MM.1S (cell line): ENCODE measurements at regions not wholly inside any gene's neighbourhood (a gene's known extent, or its start where the extent isn't known, plus 50 kb on each side); places are given as distances from the start of the nearest gene placed in this dataset.

ENCODE experiments used
- DNase-seq: peaks from one replicate; pipeline ENCODE4 v3.0.0-alpha.2; 2015
- H2AFZ ChIP-seq: fragments of 300-600 bp; sonication (generic); 2 replicates; pipeline ENCODE4 v1.6.0; 2016; ENCODE audit warnings: antibody characterized with exemption, low read length
- H3F3A ChIP-seq: fragments of 300-600 bp; sonication (generic); 2 replicates; pipeline ENCODE4 v1.6.1; 2016; ENCODE audit warnings: mild to moderate bottlenecking, antibody characterized with exemption, low read length, moderate library complexity, mixed read lengths; ENCODE audit not compliant: insufficient read depth
- H3K27ac ChIP-seq: fragments of 300-600 bp; sonication (generic); 2 replicates; pipeline ENCODE4 v1.5.1; 2016; ENCODE audit warnings: mild to moderate bottlenecking, low read length
- H3K27me3 ChIP-seq: fragments of 300-600 bp; sonication (generic); replicated peaks from 2 replicates; pipeline ENCODE4 v1.6.0; 2016; ENCODE audit warnings: low read length; ENCODE audit not compliant: insufficient read depth
- H3K36me3 ChIP-seq: fragments of 300-600 bp; sonication (generic); replicated peaks from 2 replicates; pipeline ENCODE4 v1.6.1; 2016; ENCODE audit warnings: mild to moderate bottlenecking, low read length, mixed read lengths; ENCODE audit not compliant: insufficient read depth
- H3K4me1 ChIP-seq: fragments of 300-600 bp; sonication (generic); 2 replicates; pipeline ENCODE4 v1.6.1; 2016; ENCODE audit warnings: low read length, mixed read lengths
- H3K4me2 ChIP-seq: fragments of 300-600 bp; sonication (generic); 2 replicates; pipeline ENCODE4 v1.6.0; 2016; ENCODE audit warnings: low read depth, low read length
- H3K4me3 ChIP-seq: fragments of 300-600 bp; sonication (generic); 2 replicates; pipeline ENCODE4 v1.5.1; 2016; ENCODE audit warnings: low read length, mixed read lengths
- H3K79me2 ChIP-seq: fragments of 300-600 bp; sonication (generic); 2 replicates; pipeline ENCODE4 v1.6.1; 2016; ENCODE audit warnings: mixed run types, low read length, mixed read lengths
- H3K9ac ChIP-seq: fragments of 300-600 bp; sonication (generic); 2 replicates; pipeline ENCODE4 v1.6.1; 2016; ENCODE audit warnings: low read length, mixed read lengths
- H3K9me2 ChIP-seq: fragments of 300-600 bp; sonication (generic); replicated peaks from 2 replicates; pipeline ENCODE4 v1.6.1; 2016; ENCODE audit warnings: mild to moderate bottlenecking, low read length, mixed read lengths; ENCODE audit not compliant: insufficient read depth
- H3K9me3 ChIP-seq: fragments of 300-600 bp; sonication (generic); replicated peaks from 2 replicates; pipeline ENCODE4 v1.6.1; 2016; ENCODE audit warnings: mild to moderate bottlenecking, low read length, mixed read lengths; ENCODE audit not compliant: insufficient read depth
- H4K20me1 ChIP-seq: fragments of 300-600 bp; sonication (generic); 2 replicates; pipeline ENCODE4 v1.6.1; 2016; ENCODE audit warnings: mild to moderate bottlenecking, low read length, moderate library complexity, mixed read lengths; ENCODE audit not compliant: insufficient read depth
- EZH2 ChIP-seq: fragments of 300-600 bp; sonication (generic); optimal IDR thresholded peaks from 2 replicates; pipeline ENCODE3; 2017; ENCODE audit warnings: low read depth, mild to moderate bottlenecking, antibody characterized with exemption, low read length, mixed read lengths
- EZH2phosphoT487 ChIP-seq: fragments of 300-600 bp; sonication (generic); IDR thresholded peaks from 2 replicates; pipeline ENCODE4 v1.6.1; 2018; ENCODE audit warnings: antibody characterized with exemption, low read length
- TF ChIP-seq, protein P1 (sequence below): fragments of 300-600 bp; sonication (generic); IDR thresholded peaks from 2 replicates; pipeline ENCODE4 v1.5.1; 2016; ENCODE audit warnings: antibody characterized with exemption, low read length, mixed read lengths

DNA sequence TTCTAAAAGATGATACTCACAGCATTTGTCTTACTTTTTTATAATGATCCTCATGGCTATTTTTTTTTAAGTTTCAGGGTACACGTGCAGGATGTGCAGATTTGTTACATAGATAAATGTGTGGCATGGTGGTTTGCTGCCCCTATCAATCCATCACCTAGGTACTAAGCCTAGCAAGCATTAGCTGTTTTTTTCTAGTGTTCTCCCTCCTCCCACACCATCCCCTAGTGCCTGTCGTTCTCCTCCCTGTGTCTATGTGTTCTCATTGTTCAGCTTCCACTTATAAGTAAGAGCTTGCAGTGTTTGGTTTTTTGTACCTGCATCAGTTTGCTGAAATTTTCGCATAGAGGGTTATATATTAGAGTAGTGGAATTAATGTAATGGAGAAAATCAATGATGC is 189.1 kb upstream of the CDH12 start:
- H4K20me1 ChIP-seq: no peaks in the 10 kb centered on the region
- no peak overlapping the region for H3K27ac ChIP-seq
- no peaks in the 10 kb centered on the region for H3K9me3 ChIP-seq
- no peak overlapping the region for H3K4me2 ChIP-seq
- H3K9ac ChIP-seq: no peak overlapping the region
- H3K9me2 ChIP-seq: no peaks in the 10 kb centered on the region
- H3K27me3 ChIP-seq: no peaks in the 10 kb centered on the region
- TF ChIP-seq, protein P1, sequence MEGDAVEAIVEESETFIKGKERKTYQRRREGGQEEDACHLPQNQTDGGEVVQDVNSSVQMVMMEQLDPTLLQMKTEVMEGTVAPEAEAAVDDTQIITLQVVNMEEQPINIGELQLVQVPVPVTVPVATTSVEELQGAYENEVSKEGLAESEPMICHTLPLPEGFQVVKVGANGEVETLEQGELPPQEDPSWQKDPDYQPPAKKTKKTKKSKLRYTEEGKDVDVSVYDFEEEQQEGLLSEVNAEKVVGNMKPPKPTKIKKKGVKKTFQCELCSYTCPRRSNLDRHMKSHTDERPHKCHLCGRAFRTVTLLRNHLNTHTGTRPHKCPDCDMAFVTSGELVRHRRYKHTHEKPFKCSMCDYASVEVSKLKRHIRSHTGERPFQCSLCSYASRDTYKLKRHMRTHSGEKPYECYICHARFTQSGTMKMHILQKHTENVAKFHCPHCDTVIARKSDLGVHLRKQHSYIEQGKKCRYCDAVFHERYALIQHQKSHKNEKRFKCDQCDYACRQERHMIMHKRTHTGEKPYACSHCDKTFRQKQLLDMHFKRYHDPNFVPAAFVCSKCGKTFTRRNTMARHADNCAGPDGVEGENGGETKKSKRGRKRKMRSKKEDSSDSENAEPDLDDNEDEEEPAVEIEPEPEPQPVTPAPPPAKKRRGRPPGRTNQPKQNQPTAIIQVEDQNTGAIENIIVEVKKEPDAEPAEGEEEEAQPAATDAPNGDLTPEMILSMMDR: no peak
- TF ChIP-seq EZH2: no peak
- no peak for TF ChIP-seq EZH2phosphoT487
- H3K4me1 ChIP-seq: no peaks in the 10 kb centered on the region
- no peak for DNase-seq
- no peak overlapping the region for H3K4me3 ChIP-seq
- no peaks in the 10 kb centered on the region for H3K79me2 ChIP-seq
- H3F3A ChIP-seq: no peaks in the 10 kb centered on the region
- no peaks in the 10 kb centered on the region for H3K36me3 ChIP-seq
- H2AFZ ChIP-seq: no peak overlapping the region

DNA sequence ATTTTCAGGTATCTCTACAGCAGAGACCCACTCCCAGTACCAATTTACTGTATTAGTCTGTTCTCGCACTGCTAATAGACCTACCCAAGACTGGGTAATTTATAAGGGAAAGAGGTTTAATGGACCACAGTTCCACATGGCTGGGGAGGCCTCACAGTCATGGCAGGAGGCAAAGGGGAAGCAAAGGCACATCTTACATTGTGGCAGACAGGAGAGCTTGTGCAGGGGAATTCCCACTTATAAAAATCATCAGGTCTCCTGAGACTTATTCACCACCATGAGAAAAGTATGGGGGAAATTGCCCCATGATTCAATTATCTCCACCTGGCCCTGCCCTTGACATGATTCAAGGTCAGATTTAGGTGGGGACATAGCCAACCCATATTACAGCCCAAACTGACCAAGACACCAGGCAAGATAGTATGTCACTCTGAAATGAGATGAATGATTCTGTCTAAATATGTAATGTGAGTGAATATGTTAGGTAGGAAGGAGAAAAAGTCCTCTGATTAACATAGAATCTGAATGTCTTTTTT is 182.5 kb upstream of the CDH12 start:
- Histone ChIP-seq H3K4me1 (no peaks in the 10 kb centered on the region), H3K9me2 (no peaks in the 10 kb centered on the region), H3K79me2 (no peaks in the 10 kb centered on the region), H4K20me1 (no peaks in the 10 kb centered on the region), H3K27ac (no peak overlapping the region), H3K4me3 (no peak overlapping the region), H3K9me3 (no peaks in the 10 kb centered on the region), H3K4me2 (no peak overlapping the region), H3F3A (no peaks in the 10 kb centered on the region), H2AFZ (no peak overlapping the region), H3K27me3 (no peaks in the 10 kb centered on the region), H3K36me3 (no peaks in the 10 kb centered on the region), H3K9ac (no peak overlapping the region)
- no peak for TF ChIP-seq EZH2phosphoT487
- TF ChIP-seq, protein P1: no peak
- no peak for DNase-seq

DNA sequence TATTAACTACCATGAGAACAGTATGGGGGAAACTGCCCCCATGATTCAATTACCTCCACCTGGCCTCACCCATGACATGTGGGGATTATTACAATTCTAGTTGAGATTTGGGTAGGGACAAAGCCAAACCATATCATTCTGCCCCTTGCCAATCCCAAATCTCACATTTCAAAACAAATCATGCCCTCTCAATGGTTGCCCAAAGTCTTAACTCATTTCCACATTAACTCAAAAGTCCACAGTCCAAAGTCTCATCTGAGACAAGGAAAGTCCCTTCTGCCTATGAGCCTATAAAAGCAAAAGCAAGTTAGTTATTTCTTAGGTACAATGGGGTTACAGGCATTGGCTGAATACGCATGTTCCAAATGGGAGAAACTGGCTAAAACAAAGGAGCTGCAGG is 180.7 kb upstream of the CDH12 start:
- Histone ChIP-seq H3K4me3 (no peak overlapping the region), H4K20me1 (no peaks in the 10 kb centered on the region), H3K4me1 (no peaks in the 10 kb centered on the region), H3K9ac (no peak overlapping the region), H3K9me3 (no peaks in the 10 kb centered on the region), H2AFZ (no peak overlapping the region), H3K79me2 (no peaks in the 10 kb centered on the region), H3K4me2 (no peak overlapping the region), H3F3A (no peaks in the 10 kb centered on the region), H3K27ac (no peak overlapping the region), H3K36me3 (no peaks in the 10 kb centered on the region), H3K9me2 (no peaks in the 10 kb centered on the region), H3K27me3 (no peaks in the 10 kb centered on the region)
- no peak for TF ChIP-seq EZH2
- TF ChIP-seq, protein P1: no peak
- no peak for TF ChIP-seq EZH2phosphoT487
- no peak for DNase-seq
